Large intestine (tissue), 3 donors: ENCODE measurements at regions not wholly inside any gene's neighbourhood (a gene's known extent, or its start where the extent isn't known, plus 50 kb on each side); places are given as distances from the start of the nearest gene placed in this dataset.

Experiments
- DNase-seq, 2 donors: peaks; one replicate each; pipeline versions ENCODE4 v3.0.0 to v3.0.0-alpha.2; 2013
- H3K27ac ChIP-seq: one replicate; pipeline ENCODE4 v1.5.1; 2013; ENCODE audit warnings: low read length
- H3K27me3 ChIP-seq: 2 replicates; pipeline ENCODE4 v1.6.1; 2013; ENCODE audit warnings: low read length; ENCODE audit not compliant: control insufficient read depth, insufficient read depth
- H3K36me3 ChIP-seq: 2 replicates; pipeline ENCODE4 v1.6.1; 2013; ENCODE audit warnings: low read length; ENCODE audit not compliant: control insufficient read depth, insufficient read depth
- H3K4me1 ChIP-seq: one replicate; pipeline ENCODE4 v1.6.1; 2013; ENCODE audit warnings: low read length; ENCODE audit not compliant: control insufficient read depth, insufficient read depth
- H3K4me3 ChIP-seq: one replicate; pipeline ENCODE4 v1.5.1; 2013; ENCODE audit warnings: low read length
- H3K9me3 ChIP-seq: one replicate; pipeline ENCODE4 v1.6.1; 2013; ENCODE audit warnings: mild to moderate bottlenecking, low read depth, low read length, moderate library complexity; ENCODE audit not compliant: control insufficient read depth
- WGBS: methylation state at CpG from one replicate; pipeline ENCODE4 v1.1.5; 2013; ENCODE audit warnings: low lambda C conversion rate; ENCODE audit not compliant: insufficient coverage; 5-methylcytosine and 5-hydroxymethylcytosine counted together

DNA sequence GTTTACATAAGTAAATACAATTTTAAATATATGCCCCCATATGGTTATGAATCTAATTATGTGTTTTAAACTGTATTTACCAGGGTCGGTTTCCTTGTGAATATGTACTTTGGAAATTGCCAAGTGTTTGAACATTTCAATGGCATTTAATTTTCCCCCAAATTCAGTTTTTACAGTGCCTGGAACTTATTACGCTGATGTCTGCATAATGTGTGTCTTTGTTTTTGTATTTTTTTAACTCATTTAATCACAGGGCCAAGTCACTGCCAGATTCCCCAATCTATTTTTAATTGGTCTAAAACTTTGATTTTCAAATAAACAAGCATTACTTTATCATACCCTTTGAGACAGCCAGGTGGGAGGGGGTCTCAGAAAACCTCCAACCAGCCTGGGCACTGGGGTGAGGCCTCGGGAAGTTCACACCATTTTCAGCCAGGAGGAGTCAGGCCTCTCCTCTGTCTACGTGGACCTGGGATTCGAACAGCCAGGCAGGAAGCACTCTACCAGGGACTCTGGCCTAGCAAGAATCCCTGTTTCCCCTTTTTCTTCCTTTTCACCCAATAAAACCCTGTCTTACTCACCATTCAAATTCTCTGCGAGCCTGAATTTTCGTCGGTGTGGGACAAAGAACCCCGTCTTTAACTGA, 151.5 kb upstream of the COL1A2 start:
- no peaks in the 10 kb centered on the region for H3K4me1 ChIP-seq
- 97% methylated on average over 4 of the region's 9 CpGs for WGBS
- H3K27me3 ChIP-seq: no peaks in the 10 kb centered on the region
- H3K4me3 ChIP-seq: no peak overlapping the region
- H3K27ac ChIP-seq: no peak overlapping the region
- DNase-seq: no peak
- no peaks in the 10 kb centered on the region for H3K9me3 ChIP-seq
- H3K36me3 ChIP-seq: no peaks in the 10 kb centered on the region

DNA sequence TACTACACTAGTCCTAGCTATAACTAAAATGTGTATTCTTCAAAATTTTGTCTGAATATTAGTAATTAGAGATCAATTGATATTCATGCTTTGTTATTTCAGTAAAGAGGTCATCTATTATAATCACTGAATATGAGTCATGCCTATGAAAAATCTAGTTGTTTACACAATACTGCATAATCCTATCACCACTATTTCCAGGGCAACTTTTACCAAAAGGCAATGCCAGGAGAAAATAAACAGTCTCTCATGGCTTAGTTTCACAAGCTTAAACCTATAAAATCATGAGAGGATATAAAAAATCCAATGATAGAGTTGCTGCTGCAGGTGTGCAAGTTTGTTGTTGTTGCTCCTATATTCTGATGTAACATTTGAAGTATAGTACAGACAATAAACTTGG, 149.9 kb upstream of the COL1A2 start:
- H3K27me3 ChIP-seq: no peaks in the 10 kb centered on the region
- DNase-seq: no peak
- no peak overlapping the region for H3K4me3 ChIP-seq
- H3K4me1 ChIP-seq: no peaks in the 10 kb centered on the region
- H3K9me3 ChIP-seq: no peaks in the 10 kb centered on the region
- no peaks in the 10 kb centered on the region for H3K36me3 ChIP-seq
- H3K27ac ChIP-seq: no peak overlapping the region

- Histone ChIP-seq H3K4me1 (no peaks in the 10 kb centered on the region), H3K27me3 (no peaks in the 10 kb centered on the region), H3K9me3 (no peaks in the 10 kb centered on the region), H3K27ac (no peak overlapping the region), H3K4me3 (no peak overlapping the region), H3K36me3 (no peaks in the 10 kb centered on the region)
- WGBS: no CpG with 5 or more reads among the region's 4 CpGs
- no peak for DNase-seq
Measured at GRCh38 chr7:94245500-94245899, 149.2 kb upstream of the COL1A2 start.

DNA sequence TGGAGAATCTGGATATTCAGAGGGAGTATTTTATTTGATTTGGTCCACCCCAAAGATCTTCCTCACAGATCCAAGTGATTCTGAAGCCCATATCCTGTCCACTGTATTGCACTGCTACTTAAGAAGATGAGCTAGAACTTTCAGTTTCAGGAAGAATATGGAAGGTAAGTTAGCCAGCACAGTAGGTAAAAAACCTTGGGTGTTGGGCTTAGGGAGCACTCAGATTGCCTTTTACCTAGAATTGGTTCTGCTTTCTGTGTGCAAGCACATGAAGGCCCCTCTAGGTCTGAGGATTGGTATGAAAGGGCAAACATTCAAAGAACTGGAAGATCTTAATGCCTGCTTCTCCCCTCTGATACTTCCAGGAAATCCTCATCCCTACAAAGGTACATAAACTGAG, 146.7 kb upstream of the COL1A2 start:
- Histone ChIP-seq H3K36me3 (no peaks in the 10 kb centered on the region), H3K9me3 (no peaks in the 10 kb centered on the region), H3K4me3 (no peak overlapping the region), H3K4me1 (no peaks in the 10 kb centered on the region), H3K27me3 (no peaks in the 10 kb centered on the region), H3K27ac (no peak overlapping the region)
- no peak for DNase-seq

- no peaks in the 10 kb centered on the region for H3K9me3 ChIP-seq
- no peaks in the 10 kb centered on the region for H3K4me1 ChIP-seq
- H3K27ac ChIP-seq: no peak overlapping the region
- no peaks in the 10 kb centered on the region for H3K36me3 ChIP-seq
- no peak overlapping the region for H3K4me3 ChIP-seq
- WGBS: 80% methylated on average over 1 of the region's 3 CpGs
- H3K27me3 ChIP-seq: no peaks in the 10 kb centered on the region
- no peak for DNase-seq
Measured at GRCh38 chr7:94249631-94250030, 145.1 kb upstream of the COL1A2 start.

- no peaks in the 10 kb centered on the region for H3K36me3 ChIP-seq
- H3K4me3 ChIP-seq: no peak overlapping the region
- H3K27me3 ChIP-seq: no peaks in the 10 kb centered on the region
- no peak overlapping the region for H3K27ac ChIP-seq
- no peaks in the 10 kb centered on the region for H3K9me3 ChIP-seq
- WGBS: no CpG with 5 or more reads among the region's 2 CpGs
- no peak for DNase-seq
- H3K4me1 ChIP-seq: no peaks in the 10 kb centered on the region
Measured at GRCh38 chr7:94250124-94250523, 144.6 kb upstream of the COL1A2 start.

DNA sequence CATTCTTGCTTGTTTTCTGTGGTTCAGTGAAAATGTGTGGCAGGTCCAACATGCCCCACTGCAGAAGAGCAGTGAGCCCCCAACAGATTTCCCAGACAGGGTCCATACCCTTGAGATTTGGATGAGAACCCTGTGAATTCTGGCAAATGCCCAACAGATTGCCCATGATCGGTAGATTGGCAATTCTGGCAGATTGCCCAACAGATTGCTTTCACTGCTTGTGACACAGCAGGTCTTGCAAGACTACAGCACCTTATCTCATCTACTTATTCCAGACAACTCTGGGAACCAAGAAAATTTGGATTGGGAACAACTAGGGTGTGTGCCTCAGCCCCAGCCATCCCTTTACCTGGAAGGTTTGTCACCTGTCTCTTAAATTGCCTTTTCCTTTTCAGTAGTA, 143.7 kb upstream of the COL1A2 start:
- WGBS: no CpG with 5 or more reads among the region's 1 CpG
- no peaks in the 10 kb centered on the region for H3K36me3 ChIP-seq
- H3K9me3 ChIP-seq: no peaks in the 10 kb centered on the region
- no peaks in the 10 kb centered on the region for H3K4me1 ChIP-seq
- H3K27ac ChIP-seq: no peak overlapping the region
- H3K27me3 ChIP-seq: no peaks in the 10 kb centered on the region
- DNase-seq: no peak
- H3K4me3 ChIP-seq: no peak overlapping the region

- no CpG with 5 or more reads among the region's 1 CpG for WGBS
- no peaks in the 10 kb centered on the region for H3K4me1 ChIP-seq
- DNase-seq: no peak
- H3K27me3 ChIP-seq: no peaks in the 10 kb centered on the region
- no peaks in the 10 kb centered on the region for H3K36me3 ChIP-seq
- H3K9me3 ChIP-seq: no peaks in the 10 kb centered on the region
- no peak overlapping the region for H3K27ac ChIP-seq
- H3K4me3 ChIP-seq: no peak overlapping the region
Measured at GRCh38 chr7:94252124-94252523, 142.6 kb upstream of the COL1A2 start.

DNA sequence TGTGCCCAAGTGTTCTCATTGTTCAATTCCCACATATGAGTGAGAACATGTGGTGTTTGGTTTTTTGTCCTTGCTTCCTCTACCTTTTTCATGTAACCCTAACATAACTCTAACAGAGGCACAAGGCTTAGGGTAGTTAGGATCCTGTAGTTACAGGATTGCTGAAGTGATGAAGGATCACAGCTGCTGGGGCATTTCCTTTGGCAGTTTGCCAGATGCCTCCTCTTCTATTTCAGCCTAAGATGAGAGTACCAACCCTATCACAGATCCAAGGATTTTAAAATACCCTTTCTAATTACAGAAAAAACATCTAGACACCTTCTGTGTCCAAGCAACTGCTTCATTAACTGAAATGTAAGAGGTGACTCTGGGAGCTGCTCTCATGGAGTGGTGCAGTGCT, 141.7 kb upstream of the COL1A2 start:
- Histone ChIP-seq H3K4me3 (no peak overlapping the region), H3K27ac (no peak overlapping the region), H3K9me3 (no peaks in the 10 kb centered on the region), H3K36me3 (no peaks in the 10 kb centered on the region), H3K27me3 (no peaks in the 10 kb centered on the region), H3K4me1 (no peaks in the 10 kb centered on the region)
- DNase-seq: no peak

- WGBS: no CpG with 5 or more reads among the region's 1 CpG
- H3K27ac ChIP-seq: no peak overlapping the region
- no peak overlapping the region for H3K4me3 ChIP-seq
- H3K27me3 ChIP-seq: no peaks in the 10 kb centered on the region
- DNase-seq: no peak
- H3K4me1 ChIP-seq: no peaks in the 10 kb centered on the region
- H3K9me3 ChIP-seq: no peaks in the 10 kb centered on the region
- no peaks in the 10 kb centered on the region for H3K36me3 ChIP-seq
Measured at GRCh38 chr7:94253686-94254085, 141.0 kb upstream of the COL1A2 start.

- WGBS: no CpG with 5 or more reads among the region's 11 CpGs
Measured at GRCh38 chr7:94258418-94259300, 136.0 kb upstream of the COL1A2 start.

More at GRCh38 chr7:94258418-94259300, 136.0 kb upstream of the COL1A2 start:
- H3K27me3 ChIP-seq: no peaks in the 10 kb centered on the region
- no peak overlapping the region for H3K4me3 ChIP-seq
- no peaks in the 10 kb centered on the region for H3K9me3 ChIP-seq
- no peaks in the 10 kb centered on the region for H3K4me1 ChIP-seq
- H3K36me3 ChIP-seq: no peaks in the 10 kb centered on the region
- H3K27ac ChIP-seq: no peak overlapping the region
- no peak for DNase-seq
